HepG2 (cell line): ENCODE measurements at regions not wholly inside any gene's neighbourhood (a gene's known extent, or its start where the extent isn't known, plus 50 kb on each side); places are given as distances from the start of the nearest gene placed in this dataset.
A peak's percentile ranks its signal among the peaks of the same experiment; 100 is the strongest.
"Not testable (repeated sequence)": the region's sequence is repeated elsewhere in the genome, so short reads cannot be mapped to it uniquely, and the experiment has no call there.

Experiments
- BCL6 ChIP-seq: IDR thresholded peaks from 2 replicates; pipeline ENCODE4 v1.6.1; 2016; ENCODE audit warnings: missing genetic modification reagents, missing compliant biosample characterization
- BHLHE40 ChIP-seq: IDR thresholded peaks from 2 replicates; pipeline ENCODE4 v1.6.1; 2011; ENCODE audit warnings: low read length, improper control_type of control experiment
- CREM ChIP-seq, 2 experiments: sonication (generic) in 1 of 2; formaldehyde crosslinking in 1 of 2; IDR thresholded peaks; 2 replicates each; pipeline versions ENCODE4 v1.4.0 to v1.6.1; 2016 to 2020; ENCODE audit warnings: antibody characterized with exemption in 1 of 2, mild to moderate bottlenecking in 1 of 2, missing genetic modification reagents in 1 of 2
- ELF3 ChIP-seq: IDR thresholded peaks from 2 replicates; pipeline ENCODE4 v1.6.1; 2016; ENCODE audit warnings: missing genetic modification reagents, missing compliant biosample characterization
- FOXA1 ChIP-seq, 2 experiments: fragments of 450-650 bp in 1 of 2; sonication (generic) in 1 of 2; formaldehyde crosslinking in 1 of 2; IDR thresholded peaks; 2 replicates each; pipeline versions ENCODE4 v1.4.0 to v1.6.1; 2016 to 2020; ENCODE audit warnings: missing genetic modification reagents in 1 of 2
- FOXO1 ChIP-seq: sonication (generic); formaldehyde crosslinking; IDR thresholded peaks from 2 replicates; pipeline ENCODE4 v1.4.0; 2020; ENCODE audit warnings: missing genetic modification reagents
- GFI1 ChIP-seq: sonication (generic); formaldehyde crosslinking; IDR thresholded peaks from 2 replicates; pipeline ENCODE4 v1.5.0; 2020; ENCODE audit warnings: missing genetic modification reagents, mild to moderate bottlenecking, borderline replicate concordance
- HDAC1 ChIP-seq: sonication (generic); formaldehyde crosslinking; IDR thresholded peaks from 2 replicates; pipeline ENCODE4 v1.5.1; 2020; ENCODE audit warnings: mild to moderate bottlenecking, missing genetic modification reagents
- HMG20B ChIP-seq: conservative IDR thresholded peaks from 2 replicates; pipeline ENCODE4 v1.6.1; 2016; ENCODE audit warnings: missing genetic modification reagents, missing compliant biosample characterization
- MTF1 ChIP-seq: sonication (generic); formaldehyde crosslinking; IDR thresholded peaks from 2 replicates; pipeline ENCODE4 v1.5.0; 2020; ENCODE audit warnings: missing genetic modification reagents
- NR2C2 ChIP-seq: sonication (generic); formaldehyde crosslinking; IDR thresholded peaks from 2 replicates; pipeline ENCODE4 v1.4.0; 2020; ENCODE audit warnings: missing genetic modification reagents, mild to moderate bottlenecking, moderate library complexity, borderline replicate concordance
- PCBP1 ChIP-seq: fragments of 200-400 bp; formaldehyde crosslinking; IDR thresholded peaks from 2 replicates; pipeline ENCODE4 v1.6.1; 2017; ENCODE audit warnings: mild to moderate bottlenecking, low read depth, low read length, borderline replicate concordance
- POLR2G ChIP-seq: fragments of 200-400 bp; formaldehyde crosslinking; IDR thresholded peaks from 2 replicates; pipeline ENCODE4 v1.6.1; 2018; ENCODE audit warnings: mild to moderate bottlenecking, low read depth, low read length, moderate library complexity
- SALL1 ChIP-seq: sonication (generic); formaldehyde crosslinking; IDR thresholded peaks from 2 replicates; pipeline ENCODE4 v1.8.0; 2022; ENCODE audit warnings: mild to moderate bottlenecking, missing genetic modification reagents
- TBX2 ChIP-seq: sonication (generic); formaldehyde crosslinking; IDR thresholded peaks from 2 replicates; pipeline ENCODE4 v1.5.0; 2020; ENCODE audit warnings: missing genetic modification reagents, mild to moderate bottlenecking, borderline replicate concordance
- TEAD2 ChIP-seq: sonication (generic); formaldehyde crosslinking; IDR thresholded peaks from 2 replicates; pipeline ENCODE4 v1.9.0; 2021; ENCODE audit warnings: missing genetic modification reagents
- ZBTB21 ChIP-seq: sonication (generic); formaldehyde crosslinking; IDR thresholded peaks from 2 replicates; pipeline ENCODE4 v1.4.0; 2020; ENCODE audit warnings: missing genetic modification reagents
- ZNF589 ChIP-seq: sonication (generic); formaldehyde crosslinking; conservative IDR thresholded peaks from 2 replicates; pipeline ENCODE4 v1.8.0; 2022; ENCODE audit warnings: mild to moderate bottlenecking, moderate library complexity, missing genetic modification reagents
- TF ChIP-seq, protein P1 (sequence below): sonication (generic); formaldehyde crosslinking; IDR thresholded peaks from 2 replicates; pipeline ENCODE4 v1.5.0; 2020; ENCODE audit warnings: mild to moderate bottlenecking, missing genetic modification reagents, moderate library complexity
- TF ChIP-seq, protein P2 (sequence below), 2 experiments: fragments of 450-650 bp in 1 of 2; sonication (generic) in 1 of 2; formaldehyde crosslinking; IDR thresholded peaks; 2 replicates each; pipeline versions ENCODE4 v1.5.0 to v1.8.0; 2020 to 2022; ENCODE audit warnings: mild to moderate bottlenecking in 1 of 2, missing genetic modification reagents in 1 of 2
- TF ChIP-seq, protein P3 (sequence below): sonication (generic); formaldehyde crosslinking; IDR thresholded peaks from 2 replicates; pipeline ENCODE4 v1.9.0; 2022; ENCODE audit warnings: missing genetic modification reagents, mild to moderate bottlenecking, borderline replicate concordance
- TF ChIP-seq, protein P4 (sequence below): sonication (generic); formaldehyde crosslinking; IDR thresholded peaks from 2 replicates; pipeline ENCODE4 v1.4.0; 2020; ENCODE audit warnings: missing genetic modification reagents

DNA sequence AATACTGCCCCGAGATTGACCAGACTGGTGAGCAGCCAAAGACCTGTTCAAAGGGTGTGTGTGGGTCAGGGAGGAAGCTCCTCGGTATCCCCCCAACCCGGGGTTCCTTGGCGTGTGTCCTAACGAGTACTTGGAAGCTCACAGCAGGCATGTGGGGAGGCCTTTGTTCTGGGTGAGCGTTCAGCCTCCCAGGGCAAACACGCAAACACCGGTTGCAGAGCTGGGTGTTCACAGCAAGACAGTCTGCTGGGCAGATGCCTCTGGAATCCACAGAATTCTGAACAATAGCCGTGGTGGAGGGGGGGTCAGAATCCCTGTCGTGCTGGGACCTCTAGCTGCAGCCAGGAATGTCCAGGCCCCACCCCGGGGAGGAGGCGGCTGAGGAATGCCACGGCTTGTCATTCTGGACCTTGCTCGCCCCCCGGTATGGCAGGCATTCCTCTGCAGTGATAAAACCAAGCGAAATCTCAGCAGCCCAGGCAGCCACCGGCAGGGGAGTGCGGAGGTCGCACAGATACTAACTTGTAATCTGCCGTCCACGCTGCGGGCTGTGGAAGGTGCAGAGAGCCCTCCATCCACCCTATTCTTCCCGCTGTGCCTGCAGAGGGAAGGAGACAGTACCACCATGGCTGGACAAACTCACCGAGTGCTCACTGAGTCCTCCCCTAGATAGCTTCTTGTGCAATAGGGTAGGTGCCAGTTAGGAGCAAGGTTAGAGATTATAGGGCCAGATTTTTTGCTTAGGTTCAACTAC is 77.8 kb upstream of the METTL9 start (continued):
- TF ChIP-seq, protein P1, sequence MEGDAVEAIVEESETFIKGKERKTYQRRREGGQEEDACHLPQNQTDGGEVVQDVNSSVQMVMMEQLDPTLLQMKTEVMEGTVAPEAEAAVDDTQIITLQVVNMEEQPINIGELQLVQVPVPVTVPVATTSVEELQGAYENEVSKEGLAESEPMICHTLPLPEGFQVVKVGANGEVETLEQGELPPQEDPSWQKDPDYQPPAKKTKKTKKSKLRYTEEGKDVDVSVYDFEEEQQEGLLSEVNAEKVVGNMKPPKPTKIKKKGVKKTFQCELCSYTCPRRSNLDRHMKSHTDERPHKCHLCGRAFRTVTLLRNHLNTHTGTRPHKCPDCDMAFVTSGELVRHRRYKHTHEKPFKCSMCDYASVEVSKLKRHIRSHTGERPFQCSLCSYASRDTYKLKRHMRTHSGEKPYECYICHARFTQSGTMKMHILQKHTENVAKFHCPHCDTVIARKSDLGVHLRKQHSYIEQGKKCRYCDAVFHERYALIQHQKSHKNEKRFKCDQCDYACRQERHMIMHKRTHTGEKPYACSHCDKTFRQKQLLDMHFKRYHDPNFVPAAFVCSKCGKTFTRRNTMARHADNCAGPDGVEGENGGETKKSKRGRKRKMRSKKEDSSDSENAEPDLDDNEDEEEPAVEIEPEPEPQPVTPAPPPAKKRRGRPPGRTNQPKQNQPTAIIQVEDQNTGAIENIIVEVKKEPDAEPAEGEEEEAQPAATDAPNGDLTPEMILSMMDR (CRISPR knock-in tag) = peak; percentile 58
- TF ChIP-seq, protein P2, sequence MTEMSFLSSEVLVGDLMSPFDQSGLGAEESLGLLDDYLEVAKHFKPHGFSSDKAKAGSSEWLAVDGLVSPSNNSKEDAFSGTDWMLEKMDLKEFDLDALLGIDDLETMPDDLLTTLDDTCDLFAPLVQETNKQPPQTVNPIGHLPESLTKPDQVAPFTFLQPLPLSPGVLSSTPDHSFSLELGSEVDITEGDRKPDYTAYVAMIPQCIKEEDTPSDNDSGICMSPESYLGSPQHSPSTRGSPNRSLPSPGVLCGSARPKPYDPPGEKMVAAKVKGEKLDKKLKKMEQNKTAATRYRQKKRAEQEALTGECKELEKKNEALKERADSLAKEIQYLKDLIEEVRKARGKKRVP (CRISPR knock-in tag; IDR thresholded peaks at IDR 0.05) = 0 out of 4 replicates have a peak, but pooled peaks of 1 of the 2 experiments have one; percentile 25
- TF ChIP-seq HDAC1 (CRISPR knock-in tag) = peak; percentile 91
- peak; percentile 57; the same call in 1 of the 2 replicates for TF ChIP-seq POLR2G
- TF ChIP-seq, protein P3, sequence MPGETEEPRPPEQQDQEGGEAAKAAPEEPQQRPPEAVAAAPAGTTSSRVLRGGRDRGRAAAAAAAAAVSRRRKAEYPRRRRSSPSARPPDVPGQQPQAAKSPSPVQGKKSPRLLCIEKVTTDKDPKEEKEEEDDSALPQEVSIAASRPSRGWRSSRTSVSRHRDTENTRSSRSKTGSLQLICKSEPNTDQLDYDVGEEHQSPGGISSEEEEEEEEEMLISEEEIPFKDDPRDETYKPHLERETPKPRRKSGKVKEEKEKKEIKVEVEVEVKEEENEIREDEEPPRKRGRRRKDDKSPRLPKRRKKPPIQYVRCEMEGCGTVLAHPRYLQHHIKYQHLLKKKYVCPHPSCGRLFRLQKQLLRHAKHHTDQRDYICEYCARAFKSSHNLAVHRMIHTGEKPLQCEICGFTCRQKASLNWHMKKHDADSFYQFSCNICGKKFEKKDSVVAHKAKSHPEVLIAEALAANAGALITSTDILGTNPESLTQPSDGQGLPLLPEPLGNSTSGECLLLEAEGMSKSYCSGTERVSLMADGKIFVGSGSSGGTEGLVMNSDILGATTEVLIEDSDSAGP (CRISPR knock-in tag) = peak; percentile 86
- 0 out of 2 replicates have a peak, but pooled peaks have one; percentile 38 for TF ChIP-seq MTF1 (CRISPR knock-in tag)
- TF ChIP-seq HMG20B (CRISPR knock-in tag) = peak; percentile 99
- peak; percentile 51; the same call in 1 of the 2 replicates for TF ChIP-seq TEAD2
- TF ChIP-seq GFI1 (CRISPR knock-in tag) = peak; percentile 99
- TF ChIP-seq SALL1 (CRISPR knock-in tag) = peak; percentile 94
- TF ChIP-seq CREM (IDR thresholded peaks at IDR 0.05) = peak; percentile 81
- not testable (repeated sequence) for TF ChIP-seq CREM (CRISPR knock-in tag; IDR thresholded peaks at IDR 0.05); FOXA1 (IDR thresholded peaks at IDR 0.05)
- peak; percentile 76 for TF ChIP-seq FOXA1 (CRISPR knock-in tag; IDR thresholded peaks at IDR 0.05)
- peak; percentile 89 for TF ChIP-seq BCL6 (CRISPR knock-in tag)
- TF ChIP-seq, protein P4, sequence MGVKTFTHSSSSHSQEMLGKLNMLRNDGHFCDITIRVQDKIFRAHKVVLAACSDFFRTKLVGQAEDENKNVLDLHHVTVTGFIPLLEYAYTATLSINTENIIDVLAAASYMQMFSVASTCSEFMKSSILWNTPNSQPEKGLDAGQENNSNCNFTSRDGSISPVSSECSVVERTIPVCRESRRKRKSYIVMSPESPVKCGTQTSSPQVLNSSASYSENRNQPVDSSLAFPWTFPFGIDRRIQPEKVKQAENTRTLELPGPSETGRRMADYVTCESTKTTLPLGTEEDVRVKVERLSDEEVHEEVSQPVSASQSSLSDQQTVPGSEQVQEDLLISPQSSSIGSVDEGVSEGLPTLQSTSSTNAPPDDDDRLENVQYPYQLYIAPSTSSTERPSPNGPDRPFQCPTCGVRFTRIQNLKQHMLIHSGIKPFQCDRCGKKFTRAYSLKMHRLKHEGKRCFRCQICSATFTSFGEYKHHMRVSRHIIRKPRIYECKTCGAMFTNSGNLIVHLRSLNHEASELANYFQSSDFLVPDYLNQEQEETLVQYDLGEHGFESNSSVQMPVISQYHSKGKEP (CRISPR knock-in tag) = peak; percentile 28; the same call in 1 of the 2 replicates
- TF ChIP-seq FOXO1 = peak; percentile 84
- TF ChIP-seq BHLHE40 = peak; percentile 66
- peak; percentile 82 for TF ChIP-seq TBX2 (CRISPR knock-in tag)
- TF ChIP-seq ZNF589 = 0 out of 2 replicates have a peak, but pooled peaks have one; percentile 34
- peak; percentile 78 for TF ChIP-seq ELF3
- TF ChIP-seq PCBP1 = 0 out of 2 replicates have a peak, but pooled peaks have one; percentile 51
- peak; percentile 76; the same call in 1 of the 2 replicates for TF ChIP-seq ZBTB21 (CRISPR knock-in tag)
- TF ChIP-seq NR2C2 (CRISPR knock-in tag) = peak; percentile 53
